Adrenal gland (tissue), 9 donors: ENCODE measurements at regions not wholly inside any gene's neighbourhood (a gene's known extent, or its start where the extent isn't known, plus 50 kb on each side); places are given as distances from the start of the nearest gene placed in this dataset.

Experiments used
- DNase-seq, 7 donors: peaks; one replicate each; pipeline ENCODE4 v3.0.0-alpha.2; 2019 to 2020
- H3K27ac ChIP-seq, 5 donors: fragments of 200-600 bp; sonication (generic) in 4 of 5; 1 replicate in 3 of 5; 2 replicates in 2 of 5; pipeline versions ENCODE4 v1.5.1 to v1.8.0; 2016 to 2020; ENCODE audit warnings: mild to moderate bottlenecking in 1 of 5
- H3K27me3 ChIP-seq: fragments of 200-600 bp; 2 replicates; pipeline ENCODE4 v1.8.0; 2021
- H3K36me3 ChIP-seq, 2 donors: fragments of 200-600 bp; replicated peaks in 1 of 2; 1 replicate in 1 of 2; 2 replicates in 1 of 2; pipeline versions ENCODE4 v1.5.1 to v1.8.0; 2018 to 2022
- H3K4me1 ChIP-seq, 2 donors: fragments of 200-600 bp; replicated peaks in 1 of 2; 1 replicate in 1 of 2; 2 replicates in 1 of 2; pipeline versions ENCODE4 v1.5.1 to v1.8.0; 2018 to 2021
- H3K4me3 ChIP-seq, 4 donors: fragments of 200-600 bp; sonication (generic) in 3 of 4; one replicate each; pipeline ENCODE4 v1.5.1; 2016 to 2018
- H3K9me3 ChIP-seq, 3 donors: fragments of 200-600 bp; sonication (generic) in 1 of 3; replicated peaks in 1 of 3; 1 replicate in 2 of 3; 2 replicates in 1 of 3; pipeline versions ENCODE4 v1.5.1 to v1.8.0; 2016 to 2021
- CTCF ChIP-seq, 6 experiments: fragments of 450-650 bp in 4 of 6; fragments of 200-600 bp in 2 of 6; sonication (generic) in 1 of 6; IDR thresholded peaks; 1 replicate in 5 of 6; 2 replicates in 1 of 6; pipeline versions ENCODE4 v1.5.1 to v1.8.0; 2016 to 2021; ENCODE audit warnings: antibody characterized with exemption in 6 of 6, mild to moderate bottlenecking in 2 of 6, moderate library complexity in 1 of 6
- POLR2A ChIP-seq, 2 donors: fragments of 450-650 bp; IDR thresholded peaks; one replicate each; pipeline ENCODE4 v1.6.1; 2017; ENCODE audit warnings: antibody characterized with exemption in 2 of 2, mild to moderate bottlenecking in 2 of 2, moderate library complexity in 1 of 2
- WGBS, 4 donors: extraction: QIAGEN DNeasy Blood & Tissue Kit in 2 of 4; methylation state at CpG; one replicate each; pipeline versions ENCODE4 v1.1.5 to v1.1.7; 2013 to 2017; 5-methylcytosine and 5-hydroxymethylcytosine counted together
- intact Hi-C, 2 donors: fragments of 100-400 bp; cut with DNase I; formaldehyde crosslinking; loops; one replicate each; pipeline versions ENCODE4 v1.14.1 to v1.15.0; 2022 to 2023
- donor health status: healthy with polysubstance abuse.
- donor health status: Bipolar disorder and iron deficiency.
- donor health status: DM: yes; HTN: yes; CAD: no.
- donor health status: DM: no; HTN: no; CAD: no.
- donor health status: DM: no; HTN: no; CAD: no.

- Histone ChIP-seq H3K9me3 (no peaks in the 10 kb centered on the region), H3K27me3 (no peaks in the 10 kb centered on the region), H3K27ac (no peak overlapping the region), H3K36me3 (no peaks in the 10 kb centered on the region), H3K4me3 (no peak overlapping the region), H3K4me1 (no peaks in the 10 kb centered on the region)
- WGBS, 4 donors: 54 to 59% (median 56%) methylated on average over 3 of the region's 3 CpGs
- DNase-seq: no peak
- intact Hi-C loops: no loop called here
- TF ChIP-seq POLR2A (IDR thresholded peaks at IDR 0.05): no peak
- no peak for TF ChIP-seq CTCF (IDR thresholded peaks at IDR 0.05)
Measured at GRCh38 chr18:44497311-44497710, 183.4 kb upstream of the SETBP1 start.

- Histone ChIP-seq H3K4me1 (no peaks in the 10 kb centered on the region), H3K27ac (no peak overlapping the region), H3K4me3 (no peak overlapping the region), H3K9me3 (no peaks in the 10 kb centered on the region), H3K27me3 (no peaks in the 10 kb centered on the region), H3K36me3 (no peaks in the 10 kb centered on the region)
- TF ChIP-seq CTCF (IDR thresholded peaks at IDR 0.05): no peak
- TF ChIP-seq POLR2A (IDR thresholded peaks at IDR 0.05): no peak
- intact Hi-C loops: no loop called here
- no peak for DNase-seq
- WGBS, 4 donors: 57 to 78% (median 73%) methylated on average over 3 of the region's 3 CpGs
Measured at GRCh38 chr18:44497757-44498490, 182.8 kb upstream of the SETBP1 start.

- no peaks in the 10 kb centered on the region for H3K36me3 ChIP-seq
- H3K9me3 ChIP-seq: no peaks in the 10 kb centered on the region
- no peaks in the 10 kb centered on the region for H3K27me3 ChIP-seq
- no peak overlapping the region for H3K4me3 ChIP-seq
- H3K27ac ChIP-seq: no peak overlapping the region
- no peaks in the 10 kb centered on the region for H3K4me1 ChIP-seq
- TF ChIP-seq POLR2A (IDR thresholded peaks at IDR 0.05): no peak
- no peak for TF ChIP-seq CTCF (IDR thresholded peaks at IDR 0.05)
- 58 to 73% (median 66%) methylated on average over 2 of the region's 2 CpGs for WGBS, 4 donors
- no peak for DNase-seq
- intact Hi-C loops: no loop called here
Measured at GRCh38 chr18:44500808-44501610, 179.7 kb upstream of the SETBP1 start.

- H3K27ac ChIP-seq: no peak overlapping the region
- no peaks in the 10 kb centered on the region for H3K27me3 ChIP-seq
- no peaks in the 10 kb centered on the region for H3K9me3 ChIP-seq
- no peaks in the 10 kb centered on the region for H3K36me3 ChIP-seq
- TF ChIP-seq POLR2A (IDR thresholded peaks at IDR 0.05) (no peak), CTCF (IDR thresholded peaks at IDR 0.05) (no peak)
- DNase-seq: no peak
- H3K4me3 ChIP-seq: no peak overlapping the region
- WGBS, 4 donors: 50 to 57% (median 53%) methylated on average over 1 of the region's 1 CpG
- intact Hi-C loops: no loop called here
- no peaks in the 10 kb centered on the region for H3K4me1 ChIP-seq
Measured at GRCh38 chr18:44502221-44502620, 178.5 kb upstream of the SETBP1 start.
